Liver (tissue), 3 donors: ENCODE measurements at regions not wholly inside any gene's neighbourhood (a gene's known extent, or its start where the extent isn't known, plus 50 kb on each side); places are given as distances from the start of the nearest gene placed in this dataset.

Source experiments
- EGR1 ChIP-seq, 2 donors: IDR thresholded peaks; 2 replicates each; pipeline ENCODE4 v1.6.1; 2016 to 2018; ENCODE audit warnings: antibody characterized with exemption in 2 of 2, low read depth in 2 of 2
- GABPA ChIP-seq, 2 donors: IDR thresholded peaks in 1 of 2; conservative IDR thresholded peaks in 1 of 2; 2 replicates each; pipeline ENCODE4 v1.6.1; 2016; ENCODE audit warnings: antibody characterized with exemption in 2 of 2, mild to moderate bottlenecking in 1 of 2, moderate library complexity in 1 of 2
- JUND ChIP-seq, 2 donors: IDR thresholded peaks; 2 replicates each; pipeline ENCODE4 v1.6.1; 2016; ENCODE audit warnings: antibody characterized with exemption in 2 of 2
- MAX ChIP-seq: IDR thresholded peaks from 2 replicates; pipeline ENCODE4 v1.6.1; 2016; ENCODE audit warnings: antibody characterized with exemption
- NR2F2 ChIP-seq: IDR thresholded peaks from 2 replicates; pipeline ENCODE4 v1.6.1; 2016; ENCODE audit warnings: antibody characterized with exemption
- RAD21 ChIP-seq, 2 donors: IDR thresholded peaks; 2 replicates each; pipeline ENCODE4 v1.6.1; 2016; ENCODE audit warnings: antibody characterized with exemption in 2 of 2, mild to moderate bottlenecking in 2 of 2
- YY1 ChIP-seq: IDR thresholded peaks from 2 replicates; pipeline ENCODE4 v1.6.1; 2016; ENCODE audit warnings: antibody characterized with exemption, mild to moderate bottlenecking
- ZBTB33 ChIP-seq: IDR thresholded peaks from 2 replicates; pipeline ENCODE4 v1.6.1; 2016; ENCODE audit warnings: antibody characterized with exemption
- TF ChIP-seq, protein P1 (sequence below): IDR thresholded peaks from 2 replicates; pipeline ENCODE4 v1.6.1; 2016; ENCODE audit warnings: antibody characterized with exemption, mild to moderate bottlenecking
- TF ChIP-seq, protein P2 (sequence below): fragments of 150-350 bp; IDR thresholded peaks from 2 replicates; pipeline ENCODE4 v1.5.1; 2017; ENCODE audit warnings: improper control_type of control experiment, low read depth, low read length; ENCODE audit not compliant: missing input control
- donor health status: healthy.
- donor health status: healthy.

DNA sequence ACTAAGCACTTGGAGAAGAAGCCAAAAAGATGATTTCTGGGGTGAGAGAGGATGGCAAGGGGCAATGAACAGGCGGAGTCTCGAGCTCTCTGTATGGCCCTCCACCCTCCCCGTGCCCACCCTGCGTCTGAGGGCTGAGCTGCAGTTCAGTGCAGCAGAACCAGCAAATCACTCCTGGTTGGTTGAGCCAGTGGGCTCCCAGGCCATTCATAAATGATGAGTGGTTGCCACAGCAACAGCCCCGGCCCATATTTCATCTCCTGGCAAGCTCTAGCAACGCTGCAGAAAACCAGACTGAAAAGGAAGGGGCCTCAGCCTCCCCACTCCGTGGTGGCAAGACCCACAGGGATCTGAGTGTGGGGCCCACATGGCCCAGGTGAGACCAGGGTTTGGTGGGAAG lies 93.8 kb upstream of the PPP1R26 start:
- TF ChIP-seq, protein P1, sequence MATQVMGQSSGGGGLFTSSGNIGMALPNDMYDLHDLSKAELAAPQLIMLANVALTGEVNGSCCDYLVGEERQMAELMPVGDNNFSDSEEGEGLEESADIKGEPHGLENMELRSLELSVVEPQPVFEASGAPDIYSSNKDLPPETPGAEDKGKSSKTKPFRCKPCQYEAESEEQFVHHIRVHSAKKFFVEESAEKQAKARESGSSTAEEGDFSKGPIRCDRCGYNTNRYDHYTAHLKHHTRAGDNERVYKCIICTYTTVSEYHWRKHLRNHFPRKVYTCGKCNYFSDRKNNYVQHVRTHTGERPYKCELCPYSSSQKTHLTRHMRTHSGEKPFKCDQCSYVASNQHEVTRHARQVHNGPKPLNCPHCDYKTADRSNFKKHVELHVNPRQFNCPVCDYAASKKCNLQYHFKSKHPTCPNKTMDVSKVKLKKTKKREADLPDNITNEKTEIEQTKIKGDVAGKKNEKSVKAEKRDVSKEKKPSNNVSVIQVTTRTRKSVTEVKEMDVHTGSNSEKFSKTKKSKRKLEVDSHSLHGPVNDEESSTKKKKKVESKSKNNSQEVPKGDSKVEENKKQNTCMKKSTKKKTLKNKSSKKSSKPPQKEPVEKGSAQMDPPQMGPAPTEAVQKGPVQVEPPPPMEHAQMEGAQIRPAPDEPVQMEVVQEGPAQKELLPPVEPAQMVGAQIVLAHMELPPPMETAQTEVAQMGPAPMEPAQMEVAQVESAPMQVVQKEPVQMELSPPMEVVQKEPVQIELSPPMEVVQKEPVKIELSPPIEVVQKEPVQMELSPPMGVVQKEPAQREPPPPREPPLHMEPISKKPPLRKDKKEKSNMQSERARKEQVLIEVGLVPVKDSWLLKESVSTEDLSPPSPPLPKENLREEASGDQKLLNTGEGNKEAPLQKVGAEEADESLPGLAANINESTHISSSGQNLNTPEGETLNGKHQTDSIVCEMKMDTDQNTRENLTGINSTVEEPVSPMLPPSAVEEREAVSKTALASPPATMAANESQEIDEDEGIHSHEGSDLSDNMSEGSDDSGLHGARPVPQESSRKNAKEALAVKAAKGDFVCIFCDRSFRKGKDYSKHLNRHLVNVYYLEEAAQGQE, result no peak
- TF ChIP-seq, protein P2, sequence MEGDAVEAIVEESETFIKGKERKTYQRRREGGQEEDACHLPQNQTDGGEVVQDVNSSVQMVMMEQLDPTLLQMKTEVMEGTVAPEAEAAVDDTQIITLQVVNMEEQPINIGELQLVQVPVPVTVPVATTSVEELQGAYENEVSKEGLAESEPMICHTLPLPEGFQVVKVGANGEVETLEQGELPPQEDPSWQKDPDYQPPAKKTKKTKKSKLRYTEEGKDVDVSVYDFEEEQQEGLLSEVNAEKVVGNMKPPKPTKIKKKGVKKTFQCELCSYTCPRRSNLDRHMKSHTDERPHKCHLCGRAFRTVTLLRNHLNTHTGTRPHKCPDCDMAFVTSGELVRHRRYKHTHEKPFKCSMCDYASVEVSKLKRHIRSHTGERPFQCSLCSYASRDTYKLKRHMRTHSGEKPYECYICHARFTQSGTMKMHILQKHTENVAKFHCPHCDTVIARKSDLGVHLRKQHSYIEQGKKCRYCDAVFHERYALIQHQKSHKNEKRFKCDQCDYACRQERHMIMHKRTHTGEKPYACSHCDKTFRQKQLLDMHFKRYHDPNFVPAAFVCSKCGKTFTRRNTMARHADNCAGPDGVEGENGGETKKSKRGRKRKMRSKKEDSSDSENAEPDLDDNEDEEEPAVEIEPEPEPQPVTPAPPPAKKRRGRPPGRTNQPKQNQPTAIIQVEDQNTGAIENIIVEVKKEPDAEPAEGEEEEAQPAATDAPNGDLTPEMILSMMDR, result no peak
- TF ChIP-seq MAX (no peak), EGR1 (IDR thresholded peaks at IDR 0.05; ENCODE audit: low read depth in 2 of 2) (no peak), GABPA (IDR thresholded peaks at IDR 0.05 in 1 of 2, conservative IDR thresholded peaks at IDR 0.05 in 1 of 2) (no peak), ZBTB33 (no peak), NR2F2 (no peak), RAD21 (IDR thresholded peaks at IDR 0.05) (no peak), YY1 (no peak), JUND (IDR thresholded peaks at IDR 0.05) (no peak)
